ENCODE measurements at regions not wholly inside any gene's neighbourhood (a gene's known extent, or its start where the extent isn't known, plus 50 kb on each side); places are given as distances from the start of the nearest gene placed in this dataset.

DNA sequence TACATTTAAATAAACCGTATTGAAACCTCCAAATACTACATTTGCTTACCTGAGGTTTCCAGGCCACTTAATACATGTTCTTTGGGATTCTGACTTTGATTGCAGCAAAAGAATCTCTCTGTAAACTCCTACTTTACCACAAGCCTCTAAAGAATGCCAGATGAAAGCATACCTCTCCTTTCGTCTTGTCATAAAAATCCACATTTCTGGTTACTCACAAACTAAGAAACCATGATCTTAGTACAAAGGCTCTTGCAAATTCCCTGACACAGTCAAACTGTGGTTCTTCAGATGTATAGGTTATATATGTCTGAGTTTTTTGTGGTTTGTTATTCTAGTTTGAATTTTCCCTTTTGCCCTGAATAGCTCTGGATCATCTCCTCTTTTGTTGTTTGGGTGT, 188.4 kb downstream of the RAP2B start:
- TF ChIP-seq, protein P1, sequence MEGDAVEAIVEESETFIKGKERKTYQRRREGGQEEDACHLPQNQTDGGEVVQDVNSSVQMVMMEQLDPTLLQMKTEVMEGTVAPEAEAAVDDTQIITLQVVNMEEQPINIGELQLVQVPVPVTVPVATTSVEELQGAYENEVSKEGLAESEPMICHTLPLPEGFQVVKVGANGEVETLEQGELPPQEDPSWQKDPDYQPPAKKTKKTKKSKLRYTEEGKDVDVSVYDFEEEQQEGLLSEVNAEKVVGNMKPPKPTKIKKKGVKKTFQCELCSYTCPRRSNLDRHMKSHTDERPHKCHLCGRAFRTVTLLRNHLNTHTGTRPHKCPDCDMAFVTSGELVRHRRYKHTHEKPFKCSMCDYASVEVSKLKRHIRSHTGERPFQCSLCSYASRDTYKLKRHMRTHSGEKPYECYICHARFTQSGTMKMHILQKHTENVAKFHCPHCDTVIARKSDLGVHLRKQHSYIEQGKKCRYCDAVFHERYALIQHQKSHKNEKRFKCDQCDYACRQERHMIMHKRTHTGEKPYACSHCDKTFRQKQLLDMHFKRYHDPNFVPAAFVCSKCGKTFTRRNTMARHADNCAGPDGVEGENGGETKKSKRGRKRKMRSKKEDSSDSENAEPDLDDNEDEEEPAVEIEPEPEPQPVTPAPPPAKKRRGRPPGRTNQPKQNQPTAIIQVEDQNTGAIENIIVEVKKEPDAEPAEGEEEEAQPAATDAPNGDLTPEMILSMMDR (IDR thresholded peaks at IDR 0.05; ENCODE audit: poor library complexity), result no peak
- TF ChIP-seq EZH2 (IDR thresholded peaks at IDR 0.05; ENCODE audit: borderline replicate concordance), result no peak
